Parathyroid adenoma (tissue), 2 donors: ENCODE measurements at regions not wholly inside any gene's neighbourhood (a gene's known extent, or its start where the extent isn't known, plus 50 kb on each side); places are given as distances from the start of the nearest gene placed in this dataset.

ENCODE experiments used
- H2AFZ ChIP-seq: fragments of 300-600 bp; sonication (generic); one replicate; pipeline ENCODE4 v1.7.0; 2017; ENCODE audit warnings: antibody characterized with exemption, mild to moderate bottlenecking
- H3K27ac ChIP-seq: fragments of 300-600 bp; sonication (generic); one replicate; pipeline ENCODE4 v1.7.0; 2017
- H3K27me3 ChIP-seq: fragments of 300-600 bp; sonication (generic); one replicate; pipeline ENCODE4 v1.7.0; 2017; ENCODE audit warnings: low read length; ENCODE audit not compliant: control insufficient read depth, insufficient read depth
- H3K36me3 ChIP-seq: fragments of 300-600 bp; sonication (generic); one replicate; pipeline ENCODE4 v1.7.0; 2017; ENCODE audit warnings: low read length; ENCODE audit not compliant: control insufficient read depth, insufficient read depth
- H3K4me1 ChIP-seq: fragments of 300-600 bp; sonication (generic); one replicate; pipeline ENCODE4 v1.7.0; 2017; ENCODE audit warnings: control low read depth
- H3K4me2 ChIP-seq: fragments of 300-600 bp; sonication (generic); one replicate; pipeline ENCODE4 v1.7.0; 2017; ENCODE audit warnings: low read length
- H3K4me3 ChIP-seq: fragments of 300-600 bp; sonication (generic); one replicate; pipeline ENCODE4 v1.7.0; 2017; ENCODE audit warnings: low read depth, low read length
- H3K79me2 ChIP-seq: fragments of 300-600 bp; sonication (generic); one replicate; pipeline ENCODE4 v1.7.0; 2017; ENCODE audit warnings: control low read depth
- H3K9ac ChIP-seq: fragments of 300-600 bp; sonication (generic); one replicate; pipeline ENCODE4 v1.7.0; 2017; ENCODE audit warnings: mild to moderate bottlenecking
- H3K9me3 ChIP-seq: fragments of 300-600 bp; sonication (generic); one replicate; pipeline ENCODE4 v1.7.0; 2017; ENCODE audit warnings: low read length; ENCODE audit not compliant: control insufficient read depth
- TF ChIP-seq, protein P1 (sequence below): fragments of 300-600 bp; sonication (generic); IDR thresholded peaks from one replicate; pipeline ENCODE4 v1.7.0; 2017; ENCODE audit warnings: antibody characterized with exemption, mild to moderate bottlenecking
- donor health status: primary hyperparathyroidism.

DNA sequence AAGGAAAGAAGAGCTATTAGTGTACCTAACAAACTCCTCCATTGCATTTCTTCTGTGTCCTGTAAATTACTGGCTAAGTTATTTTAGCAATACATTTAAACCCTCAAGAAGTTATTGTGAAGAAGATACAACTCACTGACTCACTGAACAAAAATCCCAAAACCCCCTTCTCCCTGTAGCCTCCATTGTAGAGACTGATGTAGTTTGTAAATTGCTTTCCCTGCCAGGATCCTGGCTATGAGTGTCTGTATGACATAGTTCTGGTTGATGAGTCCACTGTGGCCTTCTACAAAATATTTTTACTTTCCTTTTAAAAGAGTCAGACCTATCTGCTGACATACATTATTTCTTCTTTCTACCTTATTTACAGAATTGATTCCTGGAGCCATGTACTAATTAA is 155.6 kb downstream of the SLC6A15 start:
- H3K9me3 ChIP-seq = no peaks in the 10 kb centered on the region
- H2AFZ ChIP-seq = no peak overlapping the region
- H3K4me3 ChIP-seq = no peak overlapping the region
- TF ChIP-seq, protein P1, sequence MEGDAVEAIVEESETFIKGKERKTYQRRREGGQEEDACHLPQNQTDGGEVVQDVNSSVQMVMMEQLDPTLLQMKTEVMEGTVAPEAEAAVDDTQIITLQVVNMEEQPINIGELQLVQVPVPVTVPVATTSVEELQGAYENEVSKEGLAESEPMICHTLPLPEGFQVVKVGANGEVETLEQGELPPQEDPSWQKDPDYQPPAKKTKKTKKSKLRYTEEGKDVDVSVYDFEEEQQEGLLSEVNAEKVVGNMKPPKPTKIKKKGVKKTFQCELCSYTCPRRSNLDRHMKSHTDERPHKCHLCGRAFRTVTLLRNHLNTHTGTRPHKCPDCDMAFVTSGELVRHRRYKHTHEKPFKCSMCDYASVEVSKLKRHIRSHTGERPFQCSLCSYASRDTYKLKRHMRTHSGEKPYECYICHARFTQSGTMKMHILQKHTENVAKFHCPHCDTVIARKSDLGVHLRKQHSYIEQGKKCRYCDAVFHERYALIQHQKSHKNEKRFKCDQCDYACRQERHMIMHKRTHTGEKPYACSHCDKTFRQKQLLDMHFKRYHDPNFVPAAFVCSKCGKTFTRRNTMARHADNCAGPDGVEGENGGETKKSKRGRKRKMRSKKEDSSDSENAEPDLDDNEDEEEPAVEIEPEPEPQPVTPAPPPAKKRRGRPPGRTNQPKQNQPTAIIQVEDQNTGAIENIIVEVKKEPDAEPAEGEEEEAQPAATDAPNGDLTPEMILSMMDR = no peak
- no peak overlapping the region for H3K27ac ChIP-seq
- no peaks in the 10 kb centered on the region for H3K79me2 ChIP-seq
- no peaks in the 10 kb centered on the region for H3K4me1 ChIP-seq
- no peak overlapping the region for H3K9ac ChIP-seq
- no peaks in the 10 kb centered on the region for H3K27me3 ChIP-seq
- H3K36me3 ChIP-seq = no peaks in the 10 kb centered on the region
- H3K4me2 ChIP-seq = no peak overlapping the region

DNA sequence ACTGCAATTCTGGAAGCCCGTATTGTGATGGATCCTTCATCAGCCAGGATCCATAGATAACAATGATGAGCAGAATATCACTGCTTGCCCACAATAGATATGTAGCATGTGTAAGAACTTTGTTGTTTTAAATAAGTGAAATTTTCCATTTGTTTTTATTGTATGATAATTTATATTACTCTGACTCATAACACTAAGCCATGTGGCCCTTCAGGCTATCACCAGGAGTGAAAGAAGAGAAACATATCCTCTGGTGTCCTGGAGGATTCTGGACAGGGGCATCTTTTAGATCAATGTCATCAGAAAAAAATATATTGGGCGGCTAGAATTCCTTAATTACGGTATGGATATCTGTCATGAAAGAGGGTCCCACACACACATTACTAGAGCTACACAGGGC is 167.5 kb downstream of the SLC6A15 start:
- Histone ChIP-seq H3K27ac (no peak overlapping the region), H3K4me1 (no peaks in the 10 kb centered on the region), H3K79me2 (no peaks in the 10 kb centered on the region), H3K36me3 (no peaks in the 10 kb centered on the region), H2AFZ (no peak overlapping the region), H3K9ac (no peak overlapping the region), H3K27me3 (no peaks in the 10 kb centered on the region), H3K9me3 (no peaks in the 10 kb centered on the region), H3K4me2 (no peak overlapping the region), H3K4me3 (no peak overlapping the region)
- TF ChIP-seq, protein P1 = no peak

DNA sequence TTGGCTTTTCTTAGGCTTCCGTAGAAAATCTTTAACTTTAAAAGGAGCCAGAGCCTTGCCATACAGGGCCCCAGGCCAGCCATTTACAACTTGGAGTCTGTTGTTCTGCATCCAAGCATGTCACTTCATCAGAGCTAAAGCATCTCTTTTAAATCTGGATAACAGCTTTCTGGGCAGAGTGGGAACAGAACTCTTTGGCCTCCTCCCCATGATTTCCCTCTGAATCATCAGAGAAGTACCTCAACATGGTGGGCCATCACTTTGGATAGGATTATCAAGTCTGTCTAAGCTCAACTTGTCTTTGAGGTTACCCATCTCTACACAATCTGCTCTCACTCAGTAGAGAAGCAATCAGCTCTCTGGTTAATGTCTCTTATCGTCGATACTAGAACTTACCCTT is 170.9 kb downstream of the SLC6A15 start:
- Histone ChIP-seq H3K9me3 (no peaks in the 10 kb centered on the region), H3K4me3 (no peak overlapping the region), H3K27ac (no peak overlapping the region), H3K9ac (no peak overlapping the region), H3K27me3 (no peaks in the 10 kb centered on the region), H3K4me1 (no peaks in the 10 kb centered on the region), H3K36me3 (no peaks in the 10 kb centered on the region), H3K4me2 (no peak overlapping the region), H3K79me2 (no peaks in the 10 kb centered on the region), H2AFZ (no peak overlapping the region)
- TF ChIP-seq, protein P1 = no peak

DNA sequence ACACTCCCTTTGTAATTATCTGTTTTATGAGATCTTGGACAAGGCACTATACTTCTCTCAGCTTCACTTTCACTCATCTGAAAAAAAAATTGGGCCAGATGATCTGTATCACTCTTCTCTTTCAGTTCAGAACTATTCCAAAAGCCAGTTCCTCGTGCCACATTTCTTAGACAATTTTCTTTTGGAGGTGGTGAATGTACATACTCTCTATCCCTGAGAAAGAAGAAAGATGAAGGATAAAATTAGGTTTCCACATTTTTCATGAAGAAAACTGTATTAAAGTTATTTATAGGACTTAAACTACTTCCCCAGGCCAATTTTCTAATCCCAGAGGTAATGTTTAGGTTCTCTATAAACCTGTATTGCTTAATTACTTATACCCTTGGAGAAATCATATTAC is 171.6 kb downstream of the SLC6A15 start:
- no peak overlapping the region for H3K4me2 ChIP-seq
- H3K27ac ChIP-seq = no peak overlapping the region
- no peaks in the 10 kb centered on the region for H3K27me3 ChIP-seq
- no peak overlapping the region for H3K9ac ChIP-seq
- no peak overlapping the region for H2AFZ ChIP-seq
- H3K4me3 ChIP-seq = no peak overlapping the region
- TF ChIP-seq, protein P1 = no peak
- no peaks in the 10 kb centered on the region for H3K9me3 ChIP-seq
- no peaks in the 10 kb centered on the region for H3K79me2 ChIP-seq
- no peaks in the 10 kb centered on the region for H3K4me1 ChIP-seq
- no peaks in the 10 kb centered on the region for H3K36me3 ChIP-seq

DNA sequence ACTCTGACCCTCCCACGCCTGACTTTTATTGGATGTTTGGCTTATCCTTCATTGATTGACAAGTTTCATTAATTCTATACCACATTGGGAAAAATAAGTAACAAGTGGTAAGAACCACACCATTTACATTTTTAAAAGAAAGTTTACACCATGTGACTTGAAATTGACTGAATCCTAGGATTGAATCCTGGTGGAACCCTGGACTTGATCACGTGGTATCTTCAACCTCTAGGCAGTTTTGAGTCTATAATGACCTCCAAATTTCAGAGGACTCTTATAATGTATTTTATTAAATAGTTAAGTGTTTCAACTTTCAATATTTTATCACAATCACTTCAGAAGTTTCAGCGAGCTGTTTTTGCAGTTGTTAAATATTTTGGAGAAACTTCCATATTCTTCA is 172.0 kb downstream of the SLC6A15 start:
- H3K27ac ChIP-seq = no peak overlapping the region
- H3K27me3 ChIP-seq = no peaks in the 10 kb centered on the region
- H2AFZ ChIP-seq = no peak overlapping the region
- H3K36me3 ChIP-seq = no peaks in the 10 kb centered on the region
- H3K4me1 ChIP-seq = no peaks in the 10 kb centered on the region
- no peak overlapping the region for H3K9ac ChIP-seq
- no peak overlapping the region for H3K4me2 ChIP-seq
- H3K9me3 ChIP-seq = no peaks in the 10 kb centered on the region
- no peak overlapping the region for H3K4me3 ChIP-seq
- H3K79me2 ChIP-seq = no peaks in the 10 kb centered on the region
- TF ChIP-seq, protein P1 = no peak
